NCI-H510A treated with DMSO at 0.1 percent for 48 hours (cell line): ENCODE measurements at regions not wholly inside any gene's neighbourhood (a gene's known extent, or its start where the extent isn't known, plus 50 kb on each side); places are given as distances from the start of the nearest gene placed in this dataset.

Experiments
- DNase-seq: peaks from one replicate; lab custom pipeline; 2025; lab: John Stamatoyannopoulos, UW

DNA sequence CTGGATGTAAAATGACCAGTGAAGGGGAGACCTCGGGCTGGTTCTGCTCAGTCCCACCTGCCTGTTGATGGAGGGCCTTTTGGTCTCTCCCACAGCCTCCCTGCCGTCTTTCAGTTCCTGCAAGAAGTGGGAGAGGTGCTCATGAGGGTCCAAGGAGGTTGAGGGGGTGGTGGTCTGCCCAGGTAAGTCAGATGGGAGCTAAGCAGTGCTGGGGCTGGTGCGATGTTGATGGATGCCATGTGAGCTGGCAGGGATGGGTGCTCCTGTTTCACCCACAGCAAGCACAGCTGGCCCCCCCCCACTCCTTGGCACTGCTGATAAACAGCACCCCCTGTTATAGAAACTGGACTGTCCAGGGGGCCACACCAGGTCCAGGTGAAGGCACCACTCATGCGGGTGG lies 145.6 kb downstream of the NSG2 start:
- no peak for DNase-seq

GRCh38 chr5:174191850-174192655 lies 146.5 kb downstream of the NSG2 start:
- no peak for DNase-seq

GRCh38 chr5:174192901-174193300 lies 147.4 kb downstream of the NSG2 start:
- DNase-seq: no peak

GRCh38 chr5:174195517-174195916 lies 150.0 kb downstream of the NSG2 start:
- peak; percentile 74 for DNase-seq

DNA sequence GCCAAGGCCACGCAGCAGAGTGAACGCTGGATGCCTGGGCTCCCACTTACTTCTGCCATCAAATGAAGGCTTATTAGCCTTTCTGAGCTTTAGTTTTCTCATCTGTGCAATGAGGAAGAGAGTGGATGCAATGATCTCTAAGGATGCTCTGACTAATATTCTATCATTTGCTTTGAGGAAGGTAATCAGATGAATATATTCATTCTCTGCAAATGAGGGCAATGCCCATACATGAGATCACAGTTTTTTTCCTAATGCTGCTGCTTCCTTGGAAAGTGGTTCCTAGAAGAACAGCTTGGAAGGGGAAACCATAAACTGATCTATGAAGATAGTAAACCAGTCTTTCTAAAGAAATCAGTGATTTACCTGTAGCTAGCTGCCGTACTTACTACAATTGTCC lies 152.4 kb downstream of the NSG2 start:
- no peak for DNase-seq

DNA sequence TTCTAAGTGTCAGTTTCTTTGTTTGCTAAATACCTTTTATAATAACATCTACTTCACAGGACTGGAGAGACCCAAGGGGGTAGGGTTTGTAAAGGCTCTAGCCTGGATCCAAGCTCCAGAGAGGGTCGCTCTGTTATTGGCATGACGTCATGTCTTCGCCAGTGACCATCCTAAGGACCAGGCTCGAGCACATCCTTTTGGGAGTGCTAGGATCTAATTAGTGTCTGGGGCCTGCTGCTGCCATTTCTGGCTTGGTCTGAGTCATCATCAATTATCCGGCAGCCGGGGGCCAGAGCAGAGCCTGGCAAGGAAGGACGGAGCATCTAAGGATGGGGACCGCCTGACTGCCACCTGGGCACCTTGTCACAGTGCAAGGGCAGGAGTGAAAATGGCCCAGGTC lies 153.0 kb downstream of the NSG2 start:
- no peak for DNase-seq

- DNase-seq: no peak
Observed at GRCh38 chr5:174202996-174203395, 157.5 kb downstream of the NSG2 start.

DNA sequence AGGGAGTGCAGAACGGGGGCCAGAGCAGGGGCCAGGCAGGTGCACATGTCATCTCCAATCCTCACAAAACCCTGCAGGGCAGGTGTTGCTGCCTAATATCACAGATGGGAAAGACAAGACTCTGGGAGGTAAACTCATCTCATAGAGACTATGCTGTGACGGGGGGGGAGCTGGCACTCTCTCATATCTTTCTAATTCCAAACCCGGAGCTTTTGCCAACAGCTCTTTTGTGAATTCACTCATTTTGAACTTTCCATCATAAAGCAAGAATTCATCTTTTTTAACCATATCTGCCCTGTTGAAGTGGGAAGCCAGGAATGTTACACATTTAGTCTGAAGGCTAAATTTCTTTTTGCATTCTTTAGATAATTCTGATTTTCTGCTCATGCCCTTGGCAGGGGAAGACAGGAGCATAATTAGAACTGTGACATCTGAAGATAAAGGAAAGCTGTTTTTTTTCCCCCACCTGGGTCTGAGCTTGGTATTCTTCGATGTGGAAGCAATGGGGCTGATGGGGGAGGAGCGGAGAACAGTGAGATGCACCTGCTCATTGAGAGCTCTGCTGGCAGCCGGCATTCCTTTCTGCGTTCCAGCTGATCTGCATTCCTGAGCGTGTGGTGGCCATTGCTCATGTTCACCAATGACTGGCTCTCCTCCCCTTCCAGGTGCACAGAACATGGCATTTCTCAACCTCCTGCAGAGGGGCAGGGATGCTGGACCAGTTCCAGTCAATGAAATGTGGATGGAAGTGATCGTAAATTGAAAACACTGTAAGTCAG lies 159.2 kb downstream of the NSG2 start:
- peak; percentile 81 for DNase-seq

DNA sequence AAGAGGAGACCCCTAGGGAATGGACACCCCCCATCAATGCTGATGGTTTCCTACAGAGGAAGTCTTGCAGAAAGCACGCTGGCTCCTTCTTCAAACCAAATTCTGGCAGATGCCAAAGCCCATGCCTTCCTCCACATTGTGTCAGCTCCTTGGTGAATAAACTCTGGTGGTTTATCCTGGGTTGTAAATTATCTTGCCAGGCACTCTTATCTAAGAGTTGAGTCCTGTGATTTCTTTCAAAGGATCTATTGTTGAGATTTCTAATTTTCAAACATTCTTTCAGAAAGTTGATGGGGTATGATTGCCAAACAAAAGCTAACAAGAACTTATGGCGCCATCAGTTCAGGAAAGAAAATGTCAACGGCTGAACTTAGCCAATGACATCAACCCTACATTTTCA lies 160.4 kb downstream of the NSG2 start:
- DNase-seq: no peak

- no peak for DNase-seq
Observed at GRCh38 chr5:174210596-174211276, 165.2 kb downstream of the NSG2 start.

GRCh38 chr5:174211277-174211626 lies 165.7 kb downstream of the NSG2 start:
- DNase-seq: no peak

DNA sequence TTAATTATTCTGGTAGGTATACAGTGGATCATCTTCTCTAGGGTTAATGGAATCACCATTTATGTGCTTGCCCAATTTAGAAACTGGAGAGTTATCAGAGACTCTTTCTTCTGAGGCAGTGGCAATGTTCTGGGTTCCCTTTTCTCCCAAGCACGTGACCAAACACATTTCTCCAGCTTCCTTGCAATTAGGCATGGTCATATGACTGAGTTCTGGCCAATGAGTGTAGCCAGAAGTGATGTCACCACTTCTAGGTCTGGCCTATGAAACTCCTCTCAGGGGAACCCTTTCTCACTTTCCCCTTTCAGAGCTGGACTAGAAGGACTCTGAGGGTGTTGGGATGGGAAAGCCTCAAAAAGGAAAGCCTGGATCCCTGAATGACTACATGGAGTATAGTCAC lies 172.0 kb downstream of the NSG2 start:
- DNase-seq: no peak

GRCh38 chr5:174218162-174218561 lies 172.7 kb downstream of the NSG2 start:
- no peak for DNase-seq

GRCh38 chr5:174220417-174220816 lies 174.9 kb downstream of the NSG2 start:
- DNase-seq: no peak

- no peak for DNase-seq
Observed at GRCh38 chr5:174221436-174221835, 175.9 kb downstream of the NSG2 start.

DNA sequence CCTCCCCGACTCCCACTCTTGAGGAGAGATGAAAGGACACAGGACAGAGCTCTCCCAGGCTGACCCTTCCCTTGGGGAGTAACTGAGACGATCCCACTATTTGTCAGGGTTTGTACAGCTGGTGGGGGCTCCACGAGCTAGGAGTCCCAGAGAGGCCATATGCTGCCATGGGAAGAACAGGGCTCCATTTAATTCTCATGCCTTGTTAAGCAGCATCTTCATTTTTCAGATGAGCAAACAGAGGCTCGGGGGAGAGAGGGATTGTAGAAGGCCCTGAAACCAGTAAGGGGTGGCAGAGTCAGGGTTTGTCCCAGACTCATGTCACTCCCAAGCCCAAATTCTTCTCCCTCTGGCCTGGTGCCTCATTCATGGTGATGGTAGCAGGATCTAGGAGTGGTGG lies 176.4 kb downstream of the NSG2 start:
- no peak for DNase-seq

DNA sequence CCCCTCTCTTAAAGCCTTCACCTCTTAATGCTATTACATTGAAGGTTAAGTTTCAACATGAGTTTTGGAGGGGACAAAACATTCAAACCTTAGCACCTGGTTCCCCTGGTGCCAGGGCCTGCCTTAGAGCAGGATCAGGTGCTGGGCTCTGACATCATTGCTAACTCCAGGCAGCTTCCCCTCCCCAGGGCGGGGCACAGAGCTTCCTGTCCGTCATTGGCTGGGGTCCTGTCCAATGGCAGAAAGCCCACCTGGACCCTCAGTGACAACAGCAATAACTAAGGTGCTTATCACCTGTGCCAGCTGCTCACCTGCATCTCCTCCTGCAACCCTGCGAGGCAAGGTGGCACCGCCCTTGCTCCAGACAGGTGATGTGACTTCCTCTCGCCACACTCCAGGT lies 177.4 kb downstream of the NSG2 start:
- peak; percentile 70 for DNase-seq

- no peak for DNase-seq
Observed at GRCh38 chr5:174223355-174223754, 177.8 kb downstream of the NSG2 start.

DNA sequence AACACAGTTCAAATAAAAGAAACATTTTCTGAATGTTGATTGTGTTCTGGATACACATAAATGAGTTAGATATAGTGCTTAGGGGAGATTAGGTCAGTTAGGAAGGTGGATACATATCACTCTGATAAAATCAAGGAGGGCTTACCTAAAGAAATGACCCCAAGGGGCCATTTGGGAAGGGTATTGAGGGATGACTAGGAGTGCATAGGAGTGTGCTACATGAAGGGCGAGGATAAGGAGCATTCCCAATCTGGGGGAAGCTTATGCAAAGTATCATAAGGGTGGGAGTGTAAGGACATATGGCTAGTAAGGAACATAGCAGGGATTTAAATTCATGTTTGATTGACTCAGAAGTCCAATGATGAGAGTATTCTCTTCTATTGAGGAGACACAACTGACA lies 183.6 kb downstream of the NSG2 start:
- no peak for DNase-seq

DNA sequence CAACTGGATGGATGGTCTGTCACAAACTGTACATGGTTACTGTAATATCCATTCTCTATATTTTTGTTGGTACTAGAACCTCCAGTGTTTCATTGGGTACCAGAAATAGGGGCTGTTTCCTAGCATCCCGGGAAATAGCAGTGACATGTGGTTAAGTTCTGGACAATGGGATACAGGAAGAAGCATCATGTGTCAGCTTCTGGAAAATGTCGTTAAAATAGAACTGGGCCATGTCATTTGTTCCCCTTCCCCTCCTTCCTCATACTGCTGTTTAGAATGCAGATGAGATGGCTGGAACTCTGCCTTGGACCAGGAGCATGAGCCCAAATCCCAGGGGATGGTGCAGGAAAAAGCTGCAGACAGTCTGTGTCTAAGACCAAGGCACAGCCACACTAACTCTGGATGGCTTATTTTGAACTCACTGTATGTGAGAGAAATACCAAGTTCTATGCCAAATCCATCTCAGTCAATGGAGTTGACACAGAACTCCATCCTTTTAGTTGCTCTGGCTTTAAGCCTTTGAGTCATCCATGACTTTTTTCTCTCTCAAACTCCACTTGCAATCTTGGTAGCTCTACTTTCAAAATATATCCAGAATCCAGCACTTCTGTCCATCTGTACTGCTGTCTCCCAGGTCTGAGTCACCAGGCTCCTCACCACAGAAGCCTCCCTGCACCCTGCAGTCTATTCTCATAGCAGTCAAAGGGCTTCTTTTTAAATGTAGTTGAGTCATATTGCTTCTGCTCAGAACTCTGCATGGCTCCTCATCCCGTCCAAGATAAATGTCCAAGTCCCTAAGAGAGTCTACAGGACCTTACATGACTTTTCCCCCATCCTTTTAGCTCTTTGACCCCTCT lies 184.2 kb downstream of the NSG2 start:
- no peak for DNase-seq

DNA sequence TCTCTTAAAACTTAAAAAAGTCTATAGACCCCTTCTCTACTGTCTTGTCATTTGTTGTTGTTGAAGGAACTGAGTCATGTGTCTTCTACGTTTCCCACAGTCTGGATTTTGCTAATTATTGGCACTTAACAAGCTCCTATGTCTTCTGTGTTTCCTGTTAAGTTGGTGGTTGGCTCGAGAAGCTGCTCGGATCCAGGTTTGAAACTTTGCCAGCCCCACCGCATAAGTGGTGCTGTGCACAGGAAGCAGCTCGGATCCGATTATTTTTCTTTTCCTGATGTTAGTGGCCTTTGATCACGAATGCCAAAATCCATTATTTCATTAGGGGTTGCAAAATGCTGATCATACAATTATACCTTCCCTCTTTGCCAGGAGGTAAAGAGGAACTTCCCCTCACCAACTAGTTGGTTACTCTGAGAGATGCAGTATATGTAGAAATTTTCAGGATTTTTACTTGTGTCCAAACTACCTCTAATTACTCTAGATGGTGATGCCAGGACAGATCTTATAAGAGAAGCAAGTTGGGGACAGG lies 186.5 kb downstream of the NSG2 start:
- DNase-seq: peak; percentile 7

- DNase-seq: no peak
Observed at GRCh38 chr5:174234388-174234787, 188.9 kb downstream of the NSG2 start.
